Cerebellar cortex (tissue), 1 donor: ENCODE measurements at regions not wholly inside any gene's neighbourhood (a gene's known extent, or its start where the extent isn't known, plus 50 kb on each side); places are given as distances from the start of the nearest gene placed in this dataset.

Experiments
- DNase-seq: peaks from one replicate; pipeline ENCODE4 v3.0.0-alpha.2; 2015; ENCODE audit warnings: low spot score

DNA sequence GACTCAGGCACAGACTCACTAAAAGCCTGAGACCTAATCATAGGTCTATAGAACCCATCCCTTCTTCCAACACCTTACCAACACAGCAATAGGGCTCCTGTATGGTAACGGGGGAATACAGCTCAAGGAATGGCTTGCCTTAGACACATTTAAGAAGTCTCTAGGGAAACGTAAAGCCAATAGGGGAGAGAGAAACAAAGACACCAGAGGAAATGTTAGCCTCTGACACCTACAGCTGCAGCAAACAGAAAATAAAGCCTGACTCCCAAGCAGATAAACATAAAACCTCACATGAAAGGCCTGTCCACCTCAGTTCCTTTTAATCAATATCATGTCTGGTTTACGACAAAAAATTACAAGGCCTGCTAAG is 51.1 kb upstream of the NCOA1 start:
- DNase-seq = no peak

DNA sequence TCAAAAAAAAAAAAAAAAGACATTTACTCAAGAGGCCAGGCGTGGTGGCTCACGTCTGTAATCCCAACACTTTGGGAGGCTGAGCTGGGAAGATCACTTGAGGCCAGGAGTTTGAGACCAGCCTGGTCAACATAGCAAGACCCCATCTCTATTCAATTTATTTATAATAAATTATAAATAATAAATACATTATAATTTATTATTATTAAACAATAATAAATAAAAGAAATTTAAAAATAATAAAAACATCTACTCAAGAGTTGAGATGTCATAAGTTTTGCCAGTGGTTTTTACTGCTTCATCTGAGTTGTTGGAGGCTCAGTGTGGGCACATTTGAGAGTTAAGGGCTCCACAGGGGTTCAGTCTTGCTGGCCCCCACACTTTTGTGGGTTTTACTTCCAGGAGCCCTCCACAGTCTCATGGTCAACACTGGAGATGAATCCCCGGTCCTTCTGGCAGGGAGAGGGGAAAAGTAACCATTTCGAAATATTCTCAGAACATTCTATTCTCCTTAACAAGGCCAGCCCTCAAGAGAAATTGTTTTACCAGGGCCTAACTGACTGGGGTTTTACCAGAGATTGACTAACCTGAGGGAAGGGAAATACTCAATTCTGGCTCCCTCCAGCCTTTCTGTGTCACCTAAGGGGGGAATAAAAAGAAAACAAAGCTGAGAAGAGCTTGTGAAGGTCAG is 51.6 kb upstream of the NCOA1 start:
- DNase-seq = no peak

GRCh38 chr2:24438106-24438505 is 52.9 kb upstream of the NCOA1 start:
- no peak for DNase-seq

GRCh38 chr2:24435391-24436316 is 55.4 kb upstream of the NCOA1 start:
- peak; percentile 55 for DNase-seq

DNA sequence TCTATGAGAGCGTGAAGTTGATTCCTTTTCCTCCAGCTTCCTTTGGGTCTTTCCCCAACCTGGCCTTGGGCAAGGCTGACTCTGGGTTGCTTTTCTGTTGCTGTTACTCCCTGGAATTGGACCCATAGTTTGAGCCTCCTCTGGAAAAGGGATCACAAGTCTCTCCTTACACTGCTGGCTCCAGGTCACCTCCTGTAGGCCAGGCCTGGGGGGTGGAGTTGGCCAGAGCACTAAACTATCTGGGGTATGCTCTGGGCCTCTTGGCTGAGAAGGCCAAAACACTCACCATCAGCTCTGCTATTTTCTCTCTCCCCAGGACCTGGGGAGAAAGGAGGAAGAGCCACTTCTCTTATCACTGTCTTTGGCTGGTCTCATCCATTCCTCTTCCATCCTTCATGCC is 56.5 kb upstream of the NCOA1 start:
- no peak for DNase-seq

- DNase-seq = no peak
Measured at GRCh38 chr2:24432735-24433134, 58.3 kb upstream of the NCOA1 start.

DNA sequence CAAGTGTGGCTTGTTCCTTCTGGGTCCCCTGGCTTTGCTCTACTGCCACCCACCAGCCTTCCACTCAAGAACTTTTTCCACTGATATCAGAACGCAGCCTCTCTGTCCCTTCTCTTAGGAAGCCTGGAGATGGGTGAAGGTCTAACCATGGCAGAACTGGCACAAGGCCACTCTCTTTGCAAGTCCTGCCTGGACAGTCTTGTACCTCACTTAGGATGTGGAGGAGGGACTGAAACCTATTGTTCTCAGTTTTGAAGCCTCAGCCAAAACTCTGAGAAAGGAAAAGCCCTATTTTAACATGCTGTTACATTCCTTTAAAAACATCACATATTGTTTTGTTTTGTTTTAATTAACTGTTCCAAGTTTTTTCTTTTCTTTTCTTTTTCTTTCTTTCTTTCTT is 58.9 kb upstream of the NCOA1 start:
- DNase-seq = no peak

DNA sequence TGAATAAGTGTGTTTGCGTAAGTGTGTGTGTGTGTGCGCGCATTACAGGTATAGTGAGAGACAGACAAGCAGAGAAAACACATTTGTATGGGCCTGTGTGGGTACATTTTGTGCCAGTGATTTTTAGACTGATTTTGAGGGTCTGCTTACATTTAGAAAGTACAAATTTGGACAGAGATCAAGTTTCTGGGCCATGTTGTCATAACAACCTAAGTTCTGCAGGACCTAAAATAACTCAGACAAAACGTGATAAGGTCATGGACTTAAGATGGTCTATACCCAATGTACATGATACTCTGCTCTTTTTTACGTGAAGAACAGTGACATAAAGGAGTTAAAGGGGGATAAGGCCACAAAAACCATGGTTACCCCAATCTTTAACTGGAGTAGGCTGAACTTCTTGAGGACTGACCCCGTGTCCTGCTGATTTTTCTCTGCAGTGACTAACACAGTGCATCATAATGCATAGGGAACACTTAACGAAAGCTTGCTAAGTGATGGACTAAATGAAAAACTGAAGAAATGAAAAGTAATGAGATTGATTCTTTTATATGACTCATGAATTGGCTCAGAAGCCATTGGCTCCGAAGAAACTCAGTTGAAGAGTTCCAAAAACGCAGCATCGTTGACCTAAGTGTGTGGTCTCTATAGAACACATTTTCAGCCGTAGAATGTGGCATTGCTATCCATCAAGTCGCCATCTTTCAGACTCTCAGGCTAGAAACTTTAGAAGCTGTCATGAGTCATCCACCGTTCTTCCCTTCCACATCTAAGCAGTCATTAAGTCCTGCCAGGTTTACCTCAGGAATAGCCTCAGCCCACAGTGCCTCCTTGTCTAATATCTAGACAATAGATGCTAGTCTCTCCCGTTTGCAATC is 61.6 kb upstream of the NCOA1 start:
- DNase-seq = no peak

DNA sequence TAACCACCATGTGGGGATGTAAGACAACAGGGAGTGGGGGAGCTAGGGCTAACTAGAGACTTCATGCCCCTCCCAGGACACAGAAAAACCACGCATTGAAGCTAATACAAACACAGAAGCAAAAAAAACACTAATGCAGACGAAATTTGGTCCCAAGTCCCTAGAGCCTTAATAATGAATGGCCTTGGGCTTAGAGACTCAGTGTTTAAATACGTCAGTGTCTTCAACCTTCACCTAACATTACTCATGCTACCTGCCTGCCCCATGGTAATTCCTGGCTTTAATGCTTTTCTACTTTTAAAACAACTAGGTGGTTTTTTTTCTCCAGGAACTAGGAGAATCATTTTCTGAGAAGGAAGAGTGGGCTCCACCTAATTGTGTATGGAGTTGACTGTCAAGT is 64.1 kb upstream of the ITSN2 start:
- DNase-seq = no peak

DNA sequence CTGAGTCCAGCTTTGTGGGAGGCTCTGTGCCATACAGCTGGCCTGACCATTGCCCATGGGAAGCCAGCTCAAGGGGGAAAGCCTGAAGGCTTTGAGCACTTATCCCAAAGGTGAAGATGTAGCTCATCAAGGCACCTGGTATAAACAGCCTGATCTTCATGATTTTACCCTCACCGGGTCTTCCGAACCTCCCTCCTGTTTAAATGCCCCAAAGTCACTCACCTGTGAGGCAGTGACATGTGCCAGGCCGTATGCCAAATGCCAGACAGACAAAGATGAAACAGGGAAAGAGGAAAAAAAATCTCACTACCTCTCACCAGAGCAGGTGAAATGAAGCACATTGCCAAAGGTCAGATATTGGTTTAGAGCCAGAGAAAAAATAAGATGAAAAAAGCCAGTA is 62.8 kb upstream of the ITSN2 start:
- DNase-seq = no peak

DNA sequence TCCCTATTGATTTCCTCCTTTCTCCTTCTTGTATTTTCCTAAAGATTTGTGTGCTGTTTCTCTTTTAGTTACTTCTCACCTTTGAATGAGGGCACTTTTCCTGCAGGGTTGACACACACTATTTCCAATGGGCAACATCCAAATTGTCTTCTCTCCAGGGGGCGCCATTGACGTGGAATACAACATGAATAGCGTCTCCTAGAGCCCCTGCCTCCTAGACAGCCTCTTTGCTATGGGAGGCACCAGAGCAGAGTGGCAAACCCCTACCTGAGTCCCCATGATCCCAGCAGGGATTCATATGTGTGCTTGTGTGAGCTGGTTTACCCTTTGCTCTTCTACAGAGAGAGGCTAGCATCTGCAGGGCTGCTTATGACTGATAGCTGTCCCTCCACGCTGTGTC is 61.3 kb upstream of the ITSN2 start:
- peak; percentile 58 for DNase-seq

- DNase-seq = no peak
Measured at GRCh38 chr2:24420373-24420772, 60.0 kb upstream of the ITSN2 start.

DNA sequence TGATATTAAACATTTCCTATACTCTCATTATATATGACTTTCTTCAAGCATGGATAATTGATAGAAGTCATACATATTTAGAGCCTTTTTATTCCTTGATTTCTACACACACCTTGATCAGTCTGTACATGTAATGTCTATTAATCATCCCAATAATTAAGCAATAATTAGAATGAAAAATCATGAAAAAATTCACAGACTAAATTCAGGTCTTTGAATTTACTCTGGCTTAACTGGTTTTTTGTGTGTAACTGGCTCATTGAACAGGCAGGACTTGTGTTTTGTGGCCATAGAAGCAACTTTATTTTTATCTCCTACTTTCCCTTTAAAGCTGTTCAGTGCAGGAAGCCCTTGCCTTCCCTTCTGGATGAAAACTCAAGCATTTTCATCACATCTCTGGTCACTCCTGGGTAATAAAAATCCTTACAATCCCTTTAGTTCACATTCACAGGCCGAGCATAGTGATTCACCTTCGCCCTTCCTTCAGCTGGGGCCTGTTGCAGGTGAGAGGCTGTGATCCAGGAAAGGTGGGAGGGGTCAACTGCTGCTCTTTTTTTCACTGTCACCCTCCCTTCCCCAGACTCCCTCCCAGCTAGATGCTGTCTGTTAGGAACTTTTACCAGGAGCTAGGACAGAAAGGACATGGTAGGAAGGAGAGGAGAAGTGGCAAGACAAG is 58.0 kb upstream of the ITSN2 start:
- no peak for DNase-seq

GRCh38 chr2:24412812-24413211 is 52.5 kb upstream of the ITSN2 start:
- DNase-seq = no peak

GRCh38 chr2:24411488-24412151 is 51.3 kb upstream of the ITSN2 start:
- DNase-seq = no peak

- DNase-seq = no peak
Measured at GRCh38 chr2:24410976-24411375, 50.6 kb upstream of the ITSN2 start.

GRCh38 chr2:24409700-24410556 is 49.6 kb upstream of the ITSN2 start:
- DNase-seq = peak; percentile 82
